ENCODE measurements at regions not wholly inside any gene's neighbourhood (a gene's known extent, or its start where the extent isn't known, plus 50 kb on each side); places are given as distances from the start of the nearest gene placed in this dataset.
"Not testable (repeated sequence)": the region's sequence is repeated elsewhere in the genome, so short reads cannot be mapped to it uniquely, and the experiment has no call there.

DNA sequence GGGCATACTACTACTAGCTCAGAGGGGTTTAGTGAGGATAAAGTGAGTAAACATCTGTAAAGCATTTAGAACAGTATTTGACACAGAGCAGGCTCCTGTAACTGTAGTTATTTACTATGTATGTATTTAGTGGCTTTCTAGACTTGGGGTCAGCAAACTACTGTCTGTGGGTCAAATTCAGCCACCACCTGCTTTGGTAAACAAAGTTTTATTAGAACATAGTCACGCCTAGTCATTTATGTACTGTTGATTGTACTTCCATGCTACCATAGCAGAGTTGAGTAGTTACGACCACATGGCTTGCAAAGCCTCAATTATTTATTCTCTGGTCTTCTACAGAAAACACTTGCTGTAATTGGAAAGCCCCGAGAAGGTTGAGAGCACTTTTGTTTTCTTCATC lies 248.5 kb upstream of the PLPP4 start:
- TF ChIP-seq, protein P1, sequence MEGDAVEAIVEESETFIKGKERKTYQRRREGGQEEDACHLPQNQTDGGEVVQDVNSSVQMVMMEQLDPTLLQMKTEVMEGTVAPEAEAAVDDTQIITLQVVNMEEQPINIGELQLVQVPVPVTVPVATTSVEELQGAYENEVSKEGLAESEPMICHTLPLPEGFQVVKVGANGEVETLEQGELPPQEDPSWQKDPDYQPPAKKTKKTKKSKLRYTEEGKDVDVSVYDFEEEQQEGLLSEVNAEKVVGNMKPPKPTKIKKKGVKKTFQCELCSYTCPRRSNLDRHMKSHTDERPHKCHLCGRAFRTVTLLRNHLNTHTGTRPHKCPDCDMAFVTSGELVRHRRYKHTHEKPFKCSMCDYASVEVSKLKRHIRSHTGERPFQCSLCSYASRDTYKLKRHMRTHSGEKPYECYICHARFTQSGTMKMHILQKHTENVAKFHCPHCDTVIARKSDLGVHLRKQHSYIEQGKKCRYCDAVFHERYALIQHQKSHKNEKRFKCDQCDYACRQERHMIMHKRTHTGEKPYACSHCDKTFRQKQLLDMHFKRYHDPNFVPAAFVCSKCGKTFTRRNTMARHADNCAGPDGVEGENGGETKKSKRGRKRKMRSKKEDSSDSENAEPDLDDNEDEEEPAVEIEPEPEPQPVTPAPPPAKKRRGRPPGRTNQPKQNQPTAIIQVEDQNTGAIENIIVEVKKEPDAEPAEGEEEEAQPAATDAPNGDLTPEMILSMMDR (IDR thresholded peaks at IDR 0.05): no peak
- Histone ChIP-seq H3K4me3 (no peak overlapping the region), H3K27ac (no peak overlapping the region), H3K9me3 (no peaks in the 10 kb centered on the region), H3K36me3 (no peaks in the 10 kb centered on the region), H3K27me3 (no peaks in the 10 kb centered on the region), H3K4me1 (no peaks in the 10 kb centered on the region)
- intact Hi-C loops (cut with DNase I; ENCODE audit: low total_unique reads): no loop called here
- DNase-seq: no peak

DNA sequence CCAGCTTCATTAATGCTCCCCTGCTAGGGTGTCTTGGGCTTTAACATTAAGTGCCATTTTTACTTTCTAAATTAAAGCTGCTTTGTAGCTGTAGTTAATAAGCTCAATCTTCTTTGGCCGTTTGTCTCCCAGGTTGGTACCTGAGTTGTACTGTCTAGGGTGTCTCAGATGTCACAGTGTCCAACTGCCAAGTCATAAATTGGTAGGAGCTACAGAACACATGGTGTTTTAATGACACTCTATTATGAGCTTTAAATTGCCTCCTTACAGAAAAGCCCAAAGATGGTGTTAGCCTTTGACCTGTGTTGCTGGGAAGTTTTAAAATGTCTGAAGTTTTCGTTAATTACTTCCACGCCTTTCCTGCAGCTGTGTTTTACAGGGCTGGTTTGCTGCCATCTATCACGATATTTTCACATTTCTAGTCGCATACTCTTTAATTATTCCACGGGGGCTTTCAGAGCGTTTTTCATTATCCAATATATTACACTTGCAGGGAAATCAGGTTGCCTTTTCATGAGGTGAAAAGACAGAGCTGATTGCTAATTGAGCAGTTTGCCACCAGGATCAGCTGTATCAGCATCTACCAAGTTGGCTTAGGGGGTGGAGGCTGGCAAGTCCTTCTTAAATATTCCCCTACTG lies 247.8 kb upstream of the PLPP4 start:
- intact Hi-C loops (cut with DNase I; ENCODE audit: low total_unique reads): no loop called here
- no peaks in the 10 kb centered on the region for H3K36me3 ChIP-seq

DNA sequence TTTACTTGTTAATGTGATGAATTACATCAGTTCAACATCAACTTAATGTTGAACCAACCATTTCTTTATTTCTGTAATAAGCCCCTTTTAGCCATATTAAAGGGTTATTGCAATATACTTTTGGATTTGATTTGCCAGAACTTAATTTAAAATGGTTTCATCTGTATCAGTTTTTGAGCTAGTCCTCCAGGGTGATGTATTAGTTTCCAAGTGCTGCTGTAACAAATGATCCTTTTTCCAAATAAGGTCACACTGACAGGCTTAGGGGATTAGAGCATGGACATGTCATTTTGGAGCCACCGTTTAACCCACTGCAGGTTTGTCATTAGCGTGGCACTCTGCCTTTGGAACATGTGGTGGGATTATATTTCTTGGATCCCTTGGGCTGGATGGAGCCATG lies 244.8 kb upstream of the PLPP4 start:
- Histone ChIP-seq H3K36me3 (no peaks in the 10 kb centered on the region), H3K9me3 (no peaks in the 10 kb centered on the region), H3K4me3 (no peak overlapping the region), H3K27me3 (no peaks in the 10 kb centered on the region), H3K27ac (no peak overlapping the region), H3K4me1 (no peaks in the 10 kb centered on the region)
- intact Hi-C loops (cut with DNase I; ENCODE audit: low total_unique reads): no loop called here
- TF ChIP-seq, protein P1 (IDR thresholded peaks at IDR 0.05): no peak
- DNase-seq: no peak

More for the DNA sequence above, 247.8 kb upstream of the PLPP4 start:
- TF ChIP-seq, protein P1 (IDR thresholded peaks at IDR 0.05): no peak
- H3K4me1 ChIP-seq: no peaks in the 10 kb centered on the region
- H3K27ac ChIP-seq: no peak overlapping the region
- no peaks in the 10 kb centered on the region for H3K27me3 ChIP-seq
- H3K9me3 ChIP-seq: no peaks in the 10 kb centered on the region
- DNase-seq: no peak
- no peak overlapping the region for H3K4me3 ChIP-seq

DNA sequence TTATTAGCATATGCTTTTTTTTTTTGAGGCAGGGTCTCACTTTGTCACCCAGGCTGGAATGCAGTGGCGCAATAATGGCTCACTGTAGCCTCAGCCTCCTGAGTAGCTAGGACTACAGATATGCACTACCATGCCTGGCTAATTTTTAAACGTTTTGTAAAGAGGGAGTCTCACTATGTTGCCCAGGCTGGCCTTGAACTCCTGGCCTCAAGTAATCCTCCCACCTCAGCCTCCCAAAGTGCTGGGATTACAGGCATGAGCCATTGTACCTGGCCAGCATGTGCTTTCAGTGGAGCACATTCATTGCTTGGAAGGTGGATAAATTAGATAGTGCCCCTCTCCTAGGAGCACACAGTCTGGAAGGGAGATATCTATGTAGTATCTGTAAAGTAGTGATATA lies 243.7 kb upstream of the PLPP4 start:
- DNase-seq; H3K4me1 ChIP-seq; H3K4me3 ChIP-seq; H3K27ac ChIP-seq; H3K27me3 ChIP-seq; intact Hi-C loops (cut with DNase I; ENCODE audit: low total_unique reads); H3K9me3 ChIP-seq; H3K36me3 ChIP-seq: not testable (repeated sequence)

DNA sequence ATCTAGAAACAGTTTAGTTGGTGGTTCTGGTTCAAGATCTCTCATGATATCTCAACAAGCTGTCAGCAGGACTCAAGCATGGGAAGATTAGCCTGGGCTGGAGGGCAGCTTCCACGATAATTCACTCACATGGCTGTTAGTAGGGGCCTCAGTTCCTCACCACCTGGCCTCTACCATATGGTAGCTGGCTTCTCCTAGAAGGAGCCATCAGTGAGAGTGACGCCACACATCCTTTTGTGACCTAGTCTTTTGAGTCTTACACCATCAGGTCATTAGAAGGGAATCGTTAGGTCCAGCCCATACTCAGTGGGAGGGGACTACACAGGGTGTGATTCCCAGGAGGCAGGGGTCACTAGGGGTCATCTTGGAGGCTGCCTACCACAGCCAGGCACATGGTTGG lies 239.3 kb upstream of the PLPP4 start:
- intact Hi-C loops (cut with DNase I; ENCODE audit: low total_unique reads): no loop called here
- DNase-seq: no peak
- TF ChIP-seq, protein P1 (IDR thresholded peaks at IDR 0.05): no peak
- Histone ChIP-seq H3K4me1 (no peaks in the 10 kb centered on the region), H3K36me3 (no peaks in the 10 kb centered on the region), H3K9me3 (peaks cover 0 to 5% (median 0%) of the 10 kb centered on the region in 3 donors), H3K27ac (no peak overlapping the region), H3K4me3 (no peak overlapping the region), H3K27me3 (no peaks in the 10 kb centered on the region)

DNA sequence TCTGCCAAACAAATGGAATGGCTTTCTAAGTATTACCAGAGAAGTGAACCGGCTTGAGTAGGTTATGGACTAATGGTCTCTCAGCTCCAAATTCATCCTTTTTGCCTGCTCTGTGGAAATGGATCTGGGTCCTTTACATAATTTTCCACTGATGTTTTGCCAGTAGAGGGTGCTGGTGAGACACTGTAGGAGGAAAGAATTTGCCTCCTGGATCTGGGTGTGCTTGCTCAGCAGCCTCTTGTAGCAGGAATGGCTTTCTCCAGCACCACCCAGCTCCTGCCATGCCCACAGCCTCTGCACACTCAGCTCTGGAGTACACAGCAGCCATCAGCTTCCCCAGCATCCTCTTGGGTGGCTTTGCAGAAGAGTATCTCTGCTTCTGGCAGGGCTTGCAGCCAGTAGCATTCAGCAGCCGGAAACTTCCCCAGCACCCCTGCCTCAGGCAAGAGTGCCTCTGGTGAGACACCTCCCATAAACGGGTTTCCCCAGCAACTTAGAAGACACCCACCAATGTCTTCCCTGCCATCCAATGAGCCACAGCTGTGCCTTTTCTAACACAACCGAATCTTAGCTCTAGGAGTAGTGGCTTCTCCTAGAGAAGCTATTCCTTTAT lies 235.0 kb upstream of the PLPP4 start:
- H3K9me3 ChIP-seq: peaks cover 0 to 5% (median 0%) of the 10 kb centered on the region in 3 donors
- H3K4me3 ChIP-seq: no peak overlapping the region
- TF ChIP-seq, protein P1 (IDR thresholded peaks at IDR 0.05): no peak
- DNase-seq: no peak
- H3K27ac ChIP-seq: no peak overlapping the region
- no peaks in the 10 kb centered on the region for H3K27me3 ChIP-seq
- intact Hi-C loops (cut with DNase I; ENCODE audit: low total_unique reads): no loop called here
- H3K4me1 ChIP-seq: no peaks in the 10 kb centered on the region
- H3K36me3 ChIP-seq: no peaks in the 10 kb centered on the region

All from tibial artery (tissue), 4 donors.